HG02759 (cell line): ENCODE measurements at regions not wholly inside any gene's neighbourhood (a gene's known extent, or its start where the extent isn't known, plus 50 kb on each side); places are given as distances from the start of the nearest gene placed in this dataset.

Experiments used
- ATAC-seq: cut with Tn5 transposase; IDR thresholded peaks from one replicate; pipeline ENCODE4 v1.9.1; 2021; ENCODE audit warnings: mild to moderate bottlenecking, moderate library complexity; ENCODE audit not compliant: unreplicated experiment

DNA sequence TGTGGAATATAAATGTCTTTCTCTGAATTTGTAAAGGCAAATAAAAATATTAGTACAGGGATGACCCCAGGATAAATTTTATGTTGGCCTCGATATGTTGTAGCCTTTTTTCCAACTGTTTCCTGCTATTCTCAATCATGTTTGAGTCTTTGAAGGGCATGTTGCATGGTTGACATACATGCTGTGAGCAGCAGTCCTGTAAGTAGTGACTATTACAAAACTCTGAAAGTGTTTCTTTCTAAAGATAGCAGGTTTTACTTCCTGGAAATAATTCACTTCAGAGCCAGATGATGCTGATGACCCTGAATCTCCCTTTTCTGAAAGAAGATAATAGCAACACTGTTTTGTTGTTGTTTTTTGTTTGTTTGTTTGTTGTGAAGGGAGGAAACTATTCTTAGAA, 393.0 kb upstream of the GNPDA2 start:
- no peak for ATAC-seq

DNA sequence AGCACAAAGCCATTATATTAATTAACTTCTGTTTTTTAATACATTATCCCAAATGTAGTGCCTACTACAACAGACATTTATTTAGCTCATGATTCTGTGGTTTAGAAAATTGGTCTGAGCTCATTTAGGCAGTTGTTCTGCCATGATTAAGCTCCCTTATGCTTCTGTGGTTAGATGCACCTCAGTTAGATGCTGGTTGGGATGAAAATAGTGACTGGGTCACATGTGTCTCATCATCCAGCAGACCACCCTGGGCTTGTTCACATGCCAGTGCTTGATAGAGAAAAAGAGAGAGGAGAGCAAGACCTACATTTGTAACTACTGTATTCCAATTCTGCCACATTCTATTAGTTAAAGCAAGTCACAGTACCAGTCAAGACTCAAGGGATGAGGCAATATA, 376.4 kb upstream of the GNPDA2 start:
- ATAC-seq = no peak

GRCh38 chr4:45100956-45101818, 374.8 kb upstream of the GNPDA2 start:
- no peak for ATAC-seq

DNA sequence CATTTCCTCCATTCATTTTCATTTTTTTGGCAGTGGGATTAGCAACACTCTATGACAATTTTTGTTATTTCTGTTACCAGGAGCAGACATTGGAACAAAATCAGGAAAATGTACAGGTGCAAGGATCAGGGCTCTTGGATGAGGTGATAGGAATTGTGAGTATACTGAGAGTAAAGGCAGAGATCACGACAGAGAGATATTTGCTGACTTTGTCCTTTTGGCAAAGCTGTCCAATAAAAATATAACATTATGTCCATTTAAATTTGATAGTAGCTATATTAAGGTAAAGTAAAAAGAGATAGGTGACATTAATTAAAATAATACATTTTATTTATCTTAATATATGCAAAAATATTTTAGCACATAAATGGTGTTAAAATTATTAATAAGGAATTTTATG, 373.1 kb upstream of the GNPDA2 start:
- no peak for ATAC-seq

DNA sequence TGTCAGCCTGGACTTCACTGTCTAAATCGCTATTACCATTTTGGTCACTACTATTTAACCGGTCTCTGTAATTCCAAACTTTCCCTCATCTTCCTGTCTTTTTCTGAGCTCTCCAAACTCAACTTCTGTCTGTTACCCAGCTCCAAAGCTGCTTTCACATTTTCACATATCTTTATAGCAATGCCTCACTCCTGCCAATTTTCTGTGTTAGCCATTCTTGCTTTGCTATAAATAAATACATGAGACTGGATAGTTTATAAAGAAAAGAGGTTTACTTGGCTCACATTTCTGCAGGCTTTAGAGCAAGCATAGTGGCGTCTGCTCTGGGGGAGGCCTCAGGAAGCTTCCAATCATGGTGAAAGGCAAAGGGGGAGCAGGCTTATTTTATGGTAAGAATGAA, 368.3 kb upstream of the GNPDA2 start:
- no peak for ATAC-seq

DNA sequence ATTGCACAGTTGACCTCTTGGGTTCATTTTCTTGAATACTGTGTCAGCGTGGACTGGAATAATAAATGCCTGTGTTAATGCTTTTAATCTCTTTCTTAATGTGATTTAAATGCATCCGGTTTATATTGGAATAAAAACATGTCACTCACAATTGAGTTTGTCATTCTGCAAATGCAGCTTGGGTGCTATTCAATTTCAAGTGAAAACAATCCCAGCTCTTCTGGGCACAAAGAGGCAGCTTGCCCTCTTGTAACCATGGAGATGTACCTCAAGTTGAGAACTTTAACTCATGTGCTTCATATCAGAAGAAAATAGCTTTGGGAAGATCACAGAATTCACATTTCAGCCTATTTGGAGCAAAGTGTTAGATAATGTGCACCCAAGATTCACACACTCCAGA, 355.7 kb upstream of the GNPDA2 start:
- no peak for ATAC-seq

- no peak for ATAC-seq
Measured at GRCh38 chr4:45079616-45080015, 353.3 kb upstream of the GNPDA2 start.

- no peak for ATAC-seq
Measured at GRCh38 chr4:45078201-45078600, 351.8 kb upstream of the GNPDA2 start.

DNA sequence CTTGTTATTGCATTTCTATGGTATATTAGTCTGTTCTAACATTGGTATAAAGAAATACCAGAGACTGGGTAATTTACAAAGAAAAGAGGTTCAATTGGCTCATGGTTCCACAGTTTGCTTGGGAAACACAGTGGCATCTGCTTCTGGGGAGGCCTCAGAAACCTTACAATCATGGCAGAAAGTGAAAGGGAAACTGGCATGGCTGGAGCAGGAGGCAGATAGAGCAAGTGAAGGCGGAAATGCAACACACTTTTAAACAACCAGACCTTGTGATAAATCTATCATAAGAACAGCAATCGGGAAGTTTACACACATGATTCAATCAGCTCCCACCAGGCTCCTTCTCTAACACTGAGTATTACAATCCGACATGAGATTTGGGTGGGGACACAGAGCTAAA, 346.6 kb upstream of the GNPDA2 start:
- ATAC-seq = no peak

- no peak for ATAC-seq
Measured at GRCh38 chr4:45064741-45065140, 338.4 kb upstream of the GNPDA2 start.

DNA sequence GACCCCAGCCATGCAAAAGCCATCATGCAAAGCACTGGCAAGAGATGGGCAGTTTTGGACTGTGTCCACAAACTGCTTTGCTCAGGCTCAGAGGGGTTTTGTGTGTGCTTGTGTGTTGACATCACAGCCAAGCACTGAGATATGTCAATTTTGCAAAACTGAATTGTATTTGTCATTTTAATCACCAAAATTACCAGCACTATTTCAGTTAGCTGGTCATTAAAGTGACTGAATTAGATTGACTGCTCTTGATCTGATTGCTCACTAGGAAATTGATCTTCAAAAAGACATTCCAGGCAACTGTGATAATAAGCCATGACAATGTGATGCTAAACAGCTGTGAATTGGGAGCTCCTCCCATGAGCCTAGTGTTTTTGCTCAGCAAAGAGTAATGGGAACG, 337.3 kb upstream of the GNPDA2 start:
- ATAC-seq = no peak

GRCh38 chr4:45062935-45063545, 336.7 kb upstream of the GNPDA2 start:
- ATAC-seq = no peak

- ATAC-seq = no peak
Measured at GRCh38 chr4:45043911-45044310, 317.6 kb upstream of the GNPDA2 start.

GRCh38 chr4:45036677-45037076, 310.3 kb upstream of the GNPDA2 start:
- ATAC-seq = no peak

DNA sequence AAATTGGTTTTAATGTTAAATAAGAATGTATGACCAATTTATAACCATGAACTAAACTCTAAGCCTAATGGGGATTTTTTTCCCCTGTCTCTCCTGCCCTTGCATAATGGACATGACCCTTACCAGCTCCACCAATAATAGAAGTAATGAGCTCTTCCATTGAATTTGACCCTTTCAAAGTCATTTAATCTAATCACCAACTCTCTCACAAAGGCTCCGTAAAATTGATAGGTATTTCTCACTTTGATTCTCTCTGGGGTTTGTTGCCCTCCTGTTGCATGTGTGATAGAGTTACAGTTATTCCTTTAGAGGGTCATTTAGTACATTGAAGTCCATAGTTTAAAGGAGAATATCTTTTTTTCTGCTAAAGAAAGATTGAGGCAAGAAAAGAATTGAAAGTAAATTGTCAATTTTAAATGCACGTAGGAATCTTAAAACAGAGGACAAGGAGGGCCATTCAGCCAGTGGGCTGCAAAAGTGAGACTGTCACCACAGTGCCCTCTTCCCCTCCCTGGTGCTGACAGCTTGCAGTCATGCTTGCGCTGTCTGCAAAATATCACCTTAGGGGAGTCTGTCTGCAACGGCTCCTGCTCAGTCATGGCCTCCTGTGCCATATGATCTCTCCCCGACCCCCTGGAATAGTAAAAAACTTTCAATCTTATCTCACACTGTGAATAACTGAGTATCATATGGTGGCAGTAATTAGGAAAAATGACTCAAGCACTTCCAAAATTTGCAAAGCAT, 307.5 kb upstream of the GNPDA2 start:
- no peak for ATAC-seq

DNA sequence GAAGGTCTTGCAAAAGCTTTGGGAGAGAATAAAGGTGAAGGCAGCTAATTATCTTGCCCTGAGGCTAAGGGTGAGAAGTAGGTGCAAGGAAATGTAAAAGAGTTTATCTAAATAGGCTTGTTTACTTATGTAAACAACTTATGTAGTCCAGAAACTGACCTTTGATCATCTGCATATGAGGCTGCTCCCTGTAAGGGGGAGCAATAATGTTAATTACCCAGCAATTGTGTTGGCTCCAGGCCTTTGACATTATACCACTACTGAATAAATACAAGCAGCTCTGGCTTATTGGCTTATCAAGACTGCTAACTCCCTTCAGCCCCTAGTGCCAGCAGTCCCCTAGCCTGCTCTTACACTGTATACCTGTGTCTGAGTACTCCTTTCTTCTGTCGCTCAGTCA, 303.7 kb upstream of the GNPDA2 start:
- no peak for ATAC-seq

- ATAC-seq = no peak
Measured at GRCh38 chr4:45007508-45007907, 281.2 kb upstream of the GNPDA2 start.

DNA sequence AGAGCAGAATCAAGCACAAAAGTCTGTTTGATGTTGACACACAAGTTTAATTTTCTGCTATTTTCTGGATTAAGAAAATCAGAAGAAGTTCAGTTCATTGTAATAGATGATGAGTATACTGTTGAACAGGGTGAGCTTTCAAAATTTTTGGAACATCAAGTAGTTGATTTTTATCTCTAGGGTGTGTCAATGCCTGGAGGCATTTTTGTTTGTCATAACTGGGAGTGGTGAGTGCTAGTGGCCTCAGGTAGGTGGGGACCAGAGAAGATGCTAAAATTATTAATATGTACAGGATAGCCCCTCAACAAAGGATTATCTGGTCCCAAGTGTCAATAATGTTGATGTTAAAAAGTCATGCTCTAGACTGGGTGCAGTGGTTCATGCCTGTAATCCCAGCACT, 279.7 kb upstream of the GNPDA2 start:
- no peak for ATAC-seq

- ATAC-seq = no peak
Measured at GRCh38 chr4:45004847-45005565, 278.6 kb upstream of the GNPDA2 start.

GRCh38 chr4:45004326-45004725, 278.0 kb upstream of the GNPDA2 start:
- ATAC-seq = no peak

DNA sequence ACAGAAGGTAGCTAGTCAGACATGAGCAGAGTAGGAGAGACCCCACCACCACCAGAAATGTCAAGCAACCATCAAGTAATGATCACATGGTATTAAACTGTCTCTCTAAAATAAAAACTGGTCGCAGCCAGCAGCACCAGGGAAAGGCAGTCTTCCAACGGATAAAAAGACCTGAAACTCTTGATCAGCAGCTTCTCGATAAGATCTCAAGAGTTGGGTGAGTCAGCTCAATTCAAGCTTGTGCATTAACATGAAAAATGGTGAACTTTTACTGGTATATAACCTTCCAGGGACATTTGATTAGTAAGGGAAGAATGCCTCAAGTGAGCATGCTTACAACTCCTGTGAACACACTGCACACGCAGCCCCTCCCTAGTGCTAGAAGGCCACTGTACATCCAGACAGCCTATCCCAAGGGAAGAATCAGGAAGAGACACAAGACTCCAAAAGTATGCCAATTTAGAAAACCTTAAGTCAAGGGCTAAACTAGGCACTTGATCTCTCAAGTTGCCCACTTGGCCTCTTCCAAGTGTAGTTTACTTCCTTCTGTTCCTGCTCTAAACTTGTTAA, 270.0 kb upstream of the GNPDA2 start:
- ATAC-seq = no peak
